GM12874 (cell line): ENCODE measurements at regions not wholly inside any gene's neighbourhood (a gene's known extent, or its start where the extent isn't known, plus 50 kb on each side); places are given as distances from the start of the nearest gene placed in this dataset.

Source experiments
- CTCF ChIP-seq: IDR thresholded peaks from 2 replicates; pipeline ENCODE4 v1.5.1; 2011; ENCODE audit warnings: low read depth, mild to moderate bottlenecking, control low read depth, low read length, moderate library complexity; ENCODE audit not compliant: insufficient read depth

- TF ChIP-seq CTCF, result no peak
Observed at GRCh38 chr4:116906758-116907157, 178.6 kb downstream of the TRAM1L1 start.

- no peak for TF ChIP-seq CTCF
Observed at GRCh38 chr4:116899561-116899960, 185.8 kb downstream of the TRAM1L1 start.

DNA sequence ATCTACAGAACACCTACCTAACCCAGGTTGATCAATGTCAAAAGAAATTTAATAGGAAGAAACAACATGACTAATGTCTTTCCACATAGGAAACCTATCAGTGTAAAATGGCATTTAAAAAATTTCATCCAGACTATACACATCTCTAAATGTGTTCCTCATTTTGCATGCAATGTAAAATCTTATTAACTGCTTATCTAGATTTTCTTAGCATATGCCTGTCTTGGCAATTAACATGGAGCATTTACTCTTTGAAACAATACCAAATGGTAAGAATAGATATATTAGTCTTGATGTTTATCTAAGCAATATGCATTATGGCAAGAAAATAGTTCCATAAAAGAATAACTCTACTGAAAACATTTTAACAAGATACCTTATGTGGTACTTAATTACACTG is 199.8 kb downstream of the TRAM1L1 start:
- TF ChIP-seq CTCF, result no peak

- TF ChIP-seq CTCF, result no peak
Observed at GRCh38 chr4:116882503-116882902, 202.9 kb downstream of the TRAM1L1 start.

- no peak for TF ChIP-seq CTCF
Observed at GRCh38 chr4:116881077-116881476, 204.3 kb downstream of the TRAM1L1 start.

GRCh38 chr4:116880625-116881024 is 204.8 kb downstream of the TRAM1L1 start:
- TF ChIP-seq CTCF, result no peak

DNA sequence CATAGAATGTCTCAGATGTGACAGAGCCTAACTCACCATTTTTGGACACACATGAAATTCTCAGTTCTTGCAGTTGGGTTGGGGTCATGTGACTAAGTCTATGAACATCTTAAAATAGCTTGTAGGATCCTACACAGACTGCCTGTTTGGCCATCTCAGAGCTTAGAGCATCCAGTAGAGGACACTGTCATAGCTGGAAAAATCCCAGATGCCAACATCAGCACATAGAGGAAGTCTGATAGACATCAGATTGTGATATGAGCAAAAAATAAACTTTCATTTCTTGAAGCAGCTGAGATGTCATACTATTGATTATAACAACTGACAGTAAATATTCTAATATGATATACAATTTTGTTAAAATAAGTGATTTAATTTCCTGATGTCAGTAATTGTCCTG is 207.1 kb downstream of the TRAM1L1 start:
- TF ChIP-seq CTCF, result no peak

DNA sequence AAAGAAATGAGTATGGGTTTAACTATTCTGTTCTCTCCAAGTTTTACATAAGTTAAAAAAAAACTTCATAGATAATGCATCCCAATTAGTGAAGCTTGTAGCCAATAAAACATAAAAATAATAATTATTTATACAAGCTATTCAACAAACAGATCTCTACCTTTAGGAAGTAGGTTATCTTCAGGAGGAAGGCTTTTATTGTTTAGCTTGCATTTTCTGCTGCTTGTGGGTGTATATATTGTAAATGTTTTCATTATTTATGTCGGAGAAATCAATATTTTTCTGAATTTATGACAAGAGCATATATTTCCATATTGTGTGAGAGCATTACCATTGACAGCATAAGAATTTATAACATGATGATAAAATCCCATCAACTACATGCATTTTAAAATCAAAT is 208.3 kb downstream of the TRAM1L1 start:
- TF ChIP-seq CTCF, result no peak
